B cell (primary cell): ENCODE measurements at regions not wholly inside any gene's neighbourhood (a gene's known extent, or its start where the extent isn't known, plus 50 kb on each side); places are given as distances from the start of the nearest gene placed in this dataset.

ENCODE experiments used
- ATAC-seq: fragments of 200-7000 bp; cut with Tn5 transposase; one replicate; pipeline ENCODE4 v1.10.0; 2021; ENCODE audit warnings: low read depth, mild to moderate bottlenecking, moderate number of reproducible peaks, moderate library complexity
- CTCF ChIA-PET: fragments of 350-600 bp; sonication (Branson Sonifier 250); formaldehyde crosslinking; loops from one replicate; lab custom pipeline; 2021; ENCODE audit warnings: antibody characterized with exemption, inconsistent platforms; lab: Charles Lee
- POLR2A ChIA-PET: fragments of 350-600 bp; sonication (Branson Sonifier 250); formaldehyde crosslinking; loops from one replicate; lab custom pipeline; 2021; ENCODE audit warnings: antibody characterized with exemption; lab: Charles Lee
- DNase-seq: peaks from one replicate; pipeline ENCODE4 v3.0.0; 2013
- H2AFZ ChIP-seq: 2 replicates; pipeline ENCODE4 v1.6.1; 2012; ENCODE audit warnings: mild to moderate bottlenecking, low read depth, low read length; ENCODE audit not compliant: insufficient read depth, poor library complexity, severe bottlenecking
- H3K27ac ChIP-seq, 2 donors: 1 replicate in 1 of 2; 2 replicates in 1 of 2; pipeline ENCODE4 v1.5.1; 2012 to 2013; ENCODE audit warnings: low read length in 2 of 2, mild to moderate bottlenecking in 2 of 2, moderate library complexity in 1 of 2
- H3K27me3 ChIP-seq, 4 experiments: fragments of 200-600 bp in 1 of 4; sonication (generic) in 1 of 4; replicated peaks in 1 of 4; 1 replicate in 2 of 4; 2 replicates in 2 of 4; pipeline versions ENCODE4 v1.6.1 to v1.7.0; 2013 to 2016; ENCODE audit warnings: low read length in 3 of 4, mild to moderate bottlenecking in 2 of 4, mixed read lengths in 1 of 4, moderate library complexity in 1 of 4; ENCODE audit not compliant: insufficient read depth in 4 of 4, control insufficient read depth in 3 of 4; ENCODE audit errors: control extremely low read depth in 1 of 4
- H3K36me3 ChIP-seq, 2 experiments: replicated peaks in 1 of 2; 1 replicate in 1 of 2; 2 replicates in 1 of 2; pipeline versions ENCODE4 v1.6.1 to v1.7.1; 2013; ENCODE audit warnings: low read length in 1 of 2; ENCODE audit not compliant: insufficient read depth in 2 of 2, control insufficient read depth in 1 of 2; ENCODE audit errors: control extremely low read depth in 1 of 2, extremely low read depth in 1 of 2
- H3K4me1 ChIP-seq, 2 donors: fragments of 200-600 bp in 1 of 2; sonication (generic) in 1 of 2; 1 replicate in 1 of 2; 2 replicates in 1 of 2; pipeline versions ENCODE4 v1.5.1 to v1.6.1; 2013 to 2017; ENCODE audit warnings: low read length in 2 of 2; ENCODE audit not compliant: control insufficient read depth in 2 of 2, insufficient read depth in 2 of 2
- H3K4me2 ChIP-seq: replicated peaks from 2 replicates; pipeline ENCODE3; 2012; ENCODE audit warnings: mild to moderate bottlenecking, low read depth, low read length; ENCODE audit not compliant: poor library complexity, severe bottlenecking
- H3K4me3 ChIP-seq, 5 experiments: fragments of 200-600 bp in 1 of 5; sonication (generic) in 1 of 5; 1 replicate in 3 of 5; 2 replicates in 2 of 5; pipeline versions ENCODE4 v1.5.1 to v1.7.0; 2011 to 2016; ENCODE audit warnings: low read length in 4 of 5, mild to moderate bottlenecking in 4 of 5, low read depth in 2 of 5, control low read depth in 1 of 5, moderate library complexity in 1 of 5; ENCODE audit not compliant: insufficient read depth in 1 of 5; ENCODE audit errors: control extremely low read depth in 1 of 5, extremely low read depth in 1 of 5
- H3K79me2 ChIP-seq: fragments of 200-600 bp; sonication (generic); one replicate; pipeline ENCODE4 v1.6.0; 2016; ENCODE audit warnings: low read length; ENCODE audit not compliant: control insufficient read depth, insufficient read depth
- H3K9ac ChIP-seq: fragments of 200-600 bp; sonication (generic); 2 replicates; pipeline ENCODE4 v1.6.1; 2017; ENCODE audit warnings: mild to moderate bottlenecking, low read length, moderate library complexity
- H3K9me3 ChIP-seq, 3 donors: one replicate each; pipeline versions ENCODE4 v1.6.1 to v1.7.1; 2013; ENCODE audit warnings: low read length in 2 of 3; ENCODE audit not compliant: control insufficient read depth in 2 of 3, insufficient read depth in 1 of 3; ENCODE audit errors: control extremely low read depth in 1 of 3
- H4K20me1 ChIP-seq: 2 replicates; pipeline ENCODE4 v1.6.0; 2012; ENCODE audit warnings: mild to moderate bottlenecking, low read length; ENCODE audit not compliant: insufficient read depth, control insufficient read depth, poor library complexity, severe bottlenecking
- H3K27ac Mint-ChIP-seq: one replicate; pipeline ENCODE4 v1.8.0; 2021; ENCODE audit warnings: mixed read lengths
- H3K27me3 Mint-ChIP-seq: one replicate; pipeline ENCODE4 v1.8.0; 2021; ENCODE audit warnings: mixed read lengths
- H3K4me1 Mint-ChIP-seq: one replicate; pipeline ENCODE4 v1.8.0; 2021; ENCODE audit warnings: mixed read lengths
- H3K4me3 Mint-ChIP-seq: one replicate; pipeline ENCODE4 v1.8.0; 2021; ENCODE audit warnings: mixed read lengths
- H3K9me3 Mint-ChIP-seq: one replicate; pipeline ENCODE4 v1.8.0; 2022; ENCODE audit warnings: mixed read lengths; ENCODE audit not compliant: insufficient read depth
- EZH2 ChIP-seq: IDR thresholded peaks from 2 replicates; pipeline ENCODE4 v1.6.1; 2012; ENCODE audit warnings: borderline replicate concordance, low read depth, mild to moderate bottlenecking, moderate library complexity, low read length; ENCODE audit not compliant: insufficient read depth, poor library complexity, severe bottlenecking
- WGBS: methylation state at CpG from one replicate; pipeline ENCODE4 v1.1.5; 2013; ENCODE audit warnings: missing lambda C conversion rate; ENCODE audit not compliant: insufficient coverage; 5-methylcytosine and 5-hydroxymethylcytosine counted together
- intact Hi-C: fragments of 100-400 bp; cut with micrococcal nuclease; formaldehyde crosslinking; loops from one replicate; pipeline ENCODE4 v1.10.0; 2022
- TF ChIP-seq, protein P1 (sequence below): fragments of 200-600 bp; IDR thresholded peaks from one replicate; pipeline ENCODE4 v1.8.0; 2022; ENCODE audit warnings: antibody characterized with exemption, mild to moderate bottlenecking

DNA sequence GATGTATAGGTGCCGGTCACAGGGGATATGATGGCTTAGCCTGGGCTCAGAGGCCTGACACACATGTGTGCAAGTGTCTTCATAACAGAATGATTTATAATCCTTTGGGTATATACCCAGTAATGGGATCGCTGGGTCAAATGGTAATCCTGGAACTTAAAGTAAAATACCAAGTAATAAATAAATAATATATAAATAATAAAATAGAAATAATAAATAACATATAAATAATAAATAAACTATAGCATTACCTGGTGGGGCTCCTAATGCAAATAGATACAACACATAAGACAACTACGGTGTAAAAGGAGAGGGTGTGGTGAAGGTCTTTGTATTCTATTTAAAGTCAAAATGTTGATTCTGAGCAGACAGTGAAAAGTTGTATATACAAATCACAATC, 68.5 kb upstream of the GFPT2 start:
- no peaks in the 10 kb centered on the region for H3K4me1 Mint-ChIP-seq
- Histone ChIP-seq H3K27ac (no peak overlapping the region), H3K9ac (no peak overlapping the region), H3K27me3 (no peaks in the 10 kb centered on the region), H3K9me3 (no peaks in the 10 kb centered on the region), H3K79me2 (no peaks in the 10 kb centered on the region), H3K36me3 (no peaks in the 10 kb centered on the region), H3K4me3 (no peak overlapping the region), H3K4me2 (no peak overlapping the region), H4K20me1 (no peaks in the 10 kb centered on the region), H2AFZ (no peak overlapping the region), H3K4me1 (no peaks in the 10 kb centered on the region)
- ChIA-PET CTCF (no interaction called here), POLR2A (no interaction called here)
- ATAC-seq: no peak
- H3K4me3 Mint-ChIP-seq: no peak overlapping the region
- no peak overlapping the region for H3K27ac Mint-ChIP-seq
- H3K27me3 Mint-ChIP-seq: peaks cover 9% of the 10 kb centered on the region
- no peaks in the 10 kb centered on the region for H3K9me3 Mint-ChIP-seq
- intact Hi-C loops: no loop called here
- DNase-seq: no peak
- TF ChIP-seq, protein P1, sequence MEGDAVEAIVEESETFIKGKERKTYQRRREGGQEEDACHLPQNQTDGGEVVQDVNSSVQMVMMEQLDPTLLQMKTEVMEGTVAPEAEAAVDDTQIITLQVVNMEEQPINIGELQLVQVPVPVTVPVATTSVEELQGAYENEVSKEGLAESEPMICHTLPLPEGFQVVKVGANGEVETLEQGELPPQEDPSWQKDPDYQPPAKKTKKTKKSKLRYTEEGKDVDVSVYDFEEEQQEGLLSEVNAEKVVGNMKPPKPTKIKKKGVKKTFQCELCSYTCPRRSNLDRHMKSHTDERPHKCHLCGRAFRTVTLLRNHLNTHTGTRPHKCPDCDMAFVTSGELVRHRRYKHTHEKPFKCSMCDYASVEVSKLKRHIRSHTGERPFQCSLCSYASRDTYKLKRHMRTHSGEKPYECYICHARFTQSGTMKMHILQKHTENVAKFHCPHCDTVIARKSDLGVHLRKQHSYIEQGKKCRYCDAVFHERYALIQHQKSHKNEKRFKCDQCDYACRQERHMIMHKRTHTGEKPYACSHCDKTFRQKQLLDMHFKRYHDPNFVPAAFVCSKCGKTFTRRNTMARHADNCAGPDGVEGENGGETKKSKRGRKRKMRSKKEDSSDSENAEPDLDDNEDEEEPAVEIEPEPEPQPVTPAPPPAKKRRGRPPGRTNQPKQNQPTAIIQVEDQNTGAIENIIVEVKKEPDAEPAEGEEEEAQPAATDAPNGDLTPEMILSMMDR: no peak
- no peak for TF ChIP-seq EZH2
- WGBS: 100% methylated on average over 1 of the region's 3 CpGs

DNA sequence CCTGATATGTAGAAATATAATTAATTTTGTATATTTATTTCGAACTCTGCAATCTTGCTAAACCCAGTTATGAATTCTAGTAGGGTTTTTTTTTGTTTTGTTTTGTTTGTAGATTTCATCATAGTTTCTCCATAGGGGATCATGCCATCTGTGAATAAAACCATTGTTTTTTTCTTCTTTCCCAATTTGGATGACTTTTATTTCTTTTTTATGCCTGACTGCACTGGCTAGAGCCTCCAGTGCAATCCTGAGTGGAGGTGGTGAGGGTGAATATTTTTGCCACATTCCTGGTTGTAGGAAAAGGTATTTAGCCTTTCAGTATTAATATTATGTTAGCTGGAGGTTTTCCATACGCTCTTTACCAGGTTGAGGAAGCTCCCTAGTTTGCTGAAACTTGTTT, 70.0 kb upstream of the GFPT2 start:
- H3K4me3 Mint-ChIP-seq: no peak overlapping the region
- TF ChIP-seq EZH2: no peak
- TF ChIP-seq, protein P1: no peak
- Histone ChIP-seq H3K4me1 (no peaks in the 10 kb centered on the region), H3K9me3 (no peaks in the 10 kb centered on the region), H4K20me1 (no peaks in the 10 kb centered on the region), H3K9ac (no peak overlapping the region), H3K4me2 (no peak overlapping the region), H3K36me3 (no peaks in the 10 kb centered on the region), H3K79me2 (no peaks in the 10 kb centered on the region), H2AFZ (no peak overlapping the region), H3K27ac (no peak overlapping the region), H3K27me3 (no peaks in the 10 kb centered on the region), H3K4me3 (no peak overlapping the region)
- POLR2A ChIA-PET: no interaction called here
- DNase-seq: no peak
- intact Hi-C loops: no loop called here
- ATAC-seq: no peak
- H3K9me3 Mint-ChIP-seq: no peaks in the 10 kb centered on the region
- H3K4me1 Mint-ChIP-seq: no peaks in the 10 kb centered on the region
- no peaks in the 10 kb centered on the region for H3K27me3 Mint-ChIP-seq
- H3K27ac Mint-ChIP-seq: no peak overlapping the region
- CTCF ChIA-PET: no interaction called here
- WGBS: 100% methylated on average over 1 of the region's 2 CpGs
